NCI-H526 (cell line): ENCODE measurements at regions not wholly inside any gene's neighbourhood (a gene's known extent, or its start where the extent isn't known, plus 50 kb on each side); places are given as distances from the start of the nearest gene placed in this dataset.
"Not testable (repeated sequence)": the region's sequence is repeated elsewhere in the genome, so short reads cannot be mapped to it uniquely, and the experiment has no call there.

ENCODE experiments used
- DNase-seq, 2 experiments: peaks; one replicate each; lab custom pipeline; 2025; lab: John Stamatoyannopoulos, UW

GRCh38 chr9:104980039-104980654 lies 52.2 kb upstream of the ABCA1 start:
- no peak for DNase-seq

- DNase-seq = no peak
Measured at GRCh38 chr9:104981543-104982129, 53.7 kb upstream of the ABCA1 start.

- no peak for DNase-seq
Measured at GRCh38 chr9:104982543-104982942, 54.6 kb upstream of the ABCA1 start.

GRCh38 chr9:104983491-104983890 lies 55.5 kb upstream of the ABCA1 start:
- DNase-seq = no peak

- DNase-seq = no peak
Measured at GRCh38 chr9:104984121-104984520, 56.2 kb upstream of the ABCA1 start.

GRCh38 chr9:104984542-104984941 lies 56.6 kb upstream of the ABCA1 start:
- DNase-seq = no peak

GRCh38 chr9:104984948-104985347 lies 57.0 kb upstream of the ABCA1 start:
- DNase-seq = no peak

- no peak for DNase-seq
Measured at GRCh38 chr9:104986096-104986495, 58.1 kb upstream of the ABCA1 start.

GRCh38 chr9:104987743-104988142 lies 59.8 kb upstream of the ABCA1 start:
- no peak for DNase-seq

GRCh38 chr9:104988539-104988938 lies 60.6 kb upstream of the ABCA1 start:
- no peak for DNase-seq

- DNase-seq = peak; percentile 44 to 73
Measured at GRCh38 chr9:104991144-104991953, 63.4 kb upstream of the ABCA1 start.

- no peak for DNase-seq
Measured at GRCh38 chr9:104992659-104993058, 64.7 kb upstream of the ABCA1 start.

- DNase-seq = no peak
Measured at GRCh38 chr9:104993291-104993963, 65.5 kb upstream of the ABCA1 start.

GRCh38 chr9:104997536-104997935 lies 69.6 kb upstream of the ABCA1 start:
- DNase-seq = no peak

- no peak for DNase-seq
Measured at GRCh38 chr9:104999136-104999535, 71.2 kb upstream of the ABCA1 start.

GRCh38 chr9:105000529-105000928 lies 72.6 kb upstream of the ABCA1 start:
- DNase-seq = not testable (repeated sequence)

- no peak for DNase-seq
Measured at GRCh38 chr9:105004466-105005090, 76.6 kb upstream of the ABCA1 start.

- no peak for DNase-seq
Measured at GRCh38 chr9:105005186-105005585, 77.2 kb upstream of the ABCA1 start.

GRCh38 chr9:105006514-105006913 lies 78.6 kb upstream of the ABCA1 start:
- no peak for DNase-seq

GRCh38 chr9:105007143-105007542 lies 79.2 kb upstream of the ABCA1 start:
- DNase-seq = no peak

- not testable (repeated sequence) for DNase-seq
Measured at GRCh38 chr9:105010089-105010488, 82.1 kb upstream of the ABCA1 start.

- DNase-seq = no peak
Measured at GRCh38 chr9:105021917-105022316, 94.0 kb upstream of the ABCA1 start.
